DND-41 (cell line): ENCODE measurements at regions not wholly inside any gene's neighbourhood (a gene's known extent, or its start where the extent isn't known, plus 50 kb on each side); places are given as distances from the start of the nearest gene placed in this dataset.
"Not testable (repeated sequence)": the region's sequence is repeated elsewhere in the genome, so short reads cannot be mapped to it uniquely, and the experiment has no call there.

Experiments
- ATAC-seq: fragments of 200-7000 bp; cut with Tn5 transposase; 3 replicates; pipeline ENCODE4 v1.9.1; 2021; ENCODE audit warnings: low read depth; ENCODE audit not compliant: insufficient read depth
- DNase-seq: peaks from one replicate; pipeline ENCODE4 v3.0.0-alpha.2; 2020
- H2AFZ ChIP-seq: 2 replicates; pipeline ENCODE4 v1.6.0; 2012; ENCODE audit warnings: low read depth, low read length
- H3K27ac ChIP-seq: 2 replicates; pipeline ENCODE4 v1.5.1; 2012; ENCODE audit warnings: low read length, inconsistent platforms
- H3K27me3 ChIP-seq: fragments of 200-600 bp; sonication (generic); 2 replicates; pipeline ENCODE4 v1.6.0; 2012; ENCODE audit warnings: low read length, mild to moderate bottlenecking, inconsistent platforms; ENCODE audit not compliant: insufficient read depth, poor library complexity
- H3K36me3 ChIP-seq: 2 replicates; pipeline ENCODE4 v1.5.1; 2012; ENCODE audit warnings: low read length, inconsistent platforms; ENCODE audit not compliant: insufficient read depth
- H3K4me1 ChIP-seq: 2 replicates; pipeline ENCODE4 v1.5.1; 2012; ENCODE audit warnings: mild to moderate bottlenecking, low read length; ENCODE audit not compliant: insufficient read depth
- H3K4me2 ChIP-seq: 2 replicates; pipeline ENCODE4 v1.6.0; 2012; ENCODE audit warnings: mild to moderate bottlenecking, moderate library complexity, low read length, inconsistent platforms; ENCODE audit not compliant: insufficient read depth
- H3K4me3 ChIP-seq, 2 experiments: fragments of 200-600 bp in 1 of 2; shearing (Covaris generic) in 1 of 2; 2 replicates each; pipeline ENCODE4 v1.5.1; 2012 to 2016; ENCODE audit warnings: inconsistent platforms in 2 of 2, low read length in 2 of 2, mild to moderate bottlenecking in 2 of 2, low read depth in 1 of 2, moderate library complexity in 1 of 2
- H3K79me2 ChIP-seq: 2 replicates; pipeline ENCODE4 v1.6.0; 2012; ENCODE audit warnings: low read length, inconsistent platforms; ENCODE audit not compliant: insufficient read depth
- H3K9ac ChIP-seq: 2 replicates; pipeline ENCODE4 v1.6.0; 2012; ENCODE audit warnings: low read depth, mild to moderate bottlenecking, inconsistent platforms, low read length, moderate library complexity
- H3K9me3 ChIP-seq: 2 replicates; pipeline ENCODE4 v1.5.1; 2012; ENCODE audit warnings: low read length, moderate library complexity, mild to moderate bottlenecking, inconsistent platforms; ENCODE audit not compliant: insufficient read depth, severe bottlenecking
- H4K20me1 ChIP-seq: 2 replicates; pipeline ENCODE4 v1.6.0; 2012; ENCODE audit warnings: low read length; ENCODE audit not compliant: insufficient read depth
- EZH2 ChIP-seq: IDR thresholded peaks from 3 replicates; pipeline ENCODE4 v1.6.1; 2012; ENCODE audit warnings: borderline replicate concordance, low read depth, mild to moderate bottlenecking, moderate library complexity, low read length, inconsistent platforms; ENCODE audit not compliant: severe bottlenecking
- TF ChIP-seq, protein P1 (sequence below): IDR thresholded peaks from 2 replicates; pipeline ENCODE4 v1.5.1; 2012; ENCODE audit warnings: borderline replicate concordance, low read length, moderate library complexity, mild to moderate bottlenecking; ENCODE audit not compliant: poor library complexity, severe bottlenecking; ENCODE audit errors: extremely low read depth

DNA sequence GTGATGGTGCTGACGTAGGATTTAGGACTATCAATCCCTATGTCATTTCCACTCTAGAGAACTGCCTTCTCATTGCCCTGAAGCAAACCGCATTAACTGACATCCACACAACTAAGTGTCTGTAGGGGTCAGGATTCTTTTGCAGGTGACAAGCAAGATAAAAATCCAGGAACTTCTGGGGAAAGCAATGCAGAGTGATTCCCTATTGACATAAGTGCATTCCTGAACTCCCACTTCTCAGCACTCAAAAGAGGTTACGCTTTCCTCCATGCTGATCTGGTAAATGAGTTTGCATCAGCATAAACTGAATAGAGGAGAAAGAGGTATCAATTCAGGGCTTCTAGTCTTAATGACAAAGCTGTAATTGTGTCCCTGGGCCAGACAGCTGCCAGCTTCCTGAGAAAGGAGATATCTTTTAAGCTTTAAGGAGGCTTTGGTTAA is 224.6 kb upstream of the ISX start:
- Histone ChIP-seq H3K9ac (no peak overlapping the region), H3K27ac (no peak overlapping the region), H2AFZ (no peak overlapping the region), H4K20me1 (no peaks in the 10 kb centered on the region), H3K36me3 (no peaks in the 10 kb centered on the region), H3K4me3 (no peak overlapping the region), H3K79me2 (no peaks in the 10 kb centered on the region), H3K4me2 (no peak overlapping the region), H3K27me3 (no peaks in the 10 kb centered on the region), H3K9me3 (no peaks in the 10 kb centered on the region), H3K4me1 (no peaks in the 10 kb centered on the region)
- DNase-seq (no peak), ATAC-seq (no peak)
- TF ChIP-seq, protein P1, sequence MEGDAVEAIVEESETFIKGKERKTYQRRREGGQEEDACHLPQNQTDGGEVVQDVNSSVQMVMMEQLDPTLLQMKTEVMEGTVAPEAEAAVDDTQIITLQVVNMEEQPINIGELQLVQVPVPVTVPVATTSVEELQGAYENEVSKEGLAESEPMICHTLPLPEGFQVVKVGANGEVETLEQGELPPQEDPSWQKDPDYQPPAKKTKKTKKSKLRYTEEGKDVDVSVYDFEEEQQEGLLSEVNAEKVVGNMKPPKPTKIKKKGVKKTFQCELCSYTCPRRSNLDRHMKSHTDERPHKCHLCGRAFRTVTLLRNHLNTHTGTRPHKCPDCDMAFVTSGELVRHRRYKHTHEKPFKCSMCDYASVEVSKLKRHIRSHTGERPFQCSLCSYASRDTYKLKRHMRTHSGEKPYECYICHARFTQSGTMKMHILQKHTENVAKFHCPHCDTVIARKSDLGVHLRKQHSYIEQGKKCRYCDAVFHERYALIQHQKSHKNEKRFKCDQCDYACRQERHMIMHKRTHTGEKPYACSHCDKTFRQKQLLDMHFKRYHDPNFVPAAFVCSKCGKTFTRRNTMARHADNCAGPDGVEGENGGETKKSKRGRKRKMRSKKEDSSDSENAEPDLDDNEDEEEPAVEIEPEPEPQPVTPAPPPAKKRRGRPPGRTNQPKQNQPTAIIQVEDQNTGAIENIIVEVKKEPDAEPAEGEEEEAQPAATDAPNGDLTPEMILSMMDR = no peak
- no peak for TF ChIP-seq EZH2

DNA sequence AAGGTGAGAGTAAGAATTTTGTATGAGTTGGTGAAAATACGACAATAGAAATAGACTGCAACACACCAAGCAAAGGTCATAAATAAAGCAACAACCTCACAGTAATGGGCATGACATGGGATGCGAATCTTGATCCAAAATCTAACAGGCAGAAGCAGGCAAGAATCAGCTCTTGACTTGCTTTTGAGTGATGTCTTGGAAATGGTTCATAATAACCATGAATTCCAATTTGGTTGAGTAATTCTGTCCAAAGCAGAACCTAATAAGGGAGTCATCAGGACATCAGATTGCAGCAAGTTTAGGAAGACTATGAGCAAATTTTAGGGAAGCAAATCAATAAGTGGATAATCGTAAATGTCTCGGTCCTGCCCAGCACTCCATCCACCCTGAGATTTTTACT is 224.0 kb upstream of the ISX start:
- H3K9ac ChIP-seq = no peak overlapping the region
- no peaks in the 10 kb centered on the region for H3K36me3 ChIP-seq
- H3K27ac ChIP-seq = no peak overlapping the region
- H3K79me2 ChIP-seq = no peaks in the 10 kb centered on the region
- H3K27me3 ChIP-seq = no peaks in the 10 kb centered on the region
- no peak overlapping the region for H3K4me2 ChIP-seq
- DNase-seq = no peak
- TF ChIP-seq EZH2 = no peak
- TF ChIP-seq, protein P1 = no peak
- no peak overlapping the region for H2AFZ ChIP-seq
- H3K9me3 ChIP-seq = no peaks in the 10 kb centered on the region
- ATAC-seq = no peak
- H3K4me3 ChIP-seq = no peak overlapping the region
- no peaks in the 10 kb centered on the region for H4K20me1 ChIP-seq
- no peaks in the 10 kb centered on the region for H3K4me1 ChIP-seq

DNA sequence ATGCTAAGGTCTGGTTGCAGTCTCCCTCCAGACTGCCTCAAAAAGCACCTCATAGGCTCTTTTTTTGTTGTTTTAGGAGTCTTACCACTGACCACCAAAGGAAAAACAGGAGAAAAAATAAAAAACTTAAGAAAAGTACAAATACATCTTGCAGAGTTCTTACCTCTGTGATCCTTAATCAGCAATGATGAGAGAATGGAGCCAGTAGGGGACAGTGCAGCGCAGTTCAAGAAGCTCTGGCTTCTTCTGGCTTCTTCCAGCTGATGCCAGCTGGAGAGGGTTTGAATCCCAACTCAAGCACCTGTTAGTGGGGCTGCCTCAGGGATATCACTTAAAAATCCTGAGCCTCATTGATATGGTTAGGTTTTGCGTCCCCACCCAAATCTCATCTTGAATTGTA is 223.3 kb upstream of the ISX start:
- H3K9ac ChIP-seq = no peak overlapping the region
- no peak overlapping the region for H3K27ac ChIP-seq
- H3K36me3 ChIP-seq = no peaks in the 10 kb centered on the region
- ATAC-seq (no peak), DNase-seq (no peak)
- no peaks in the 10 kb centered on the region for H3K4me1 ChIP-seq
- H3K9me3 ChIP-seq = no peaks in the 10 kb centered on the region
- no peak overlapping the region for H3K4me3 ChIP-seq
- no peaks in the 10 kb centered on the region for H3K27me3 ChIP-seq
- H2AFZ ChIP-seq = no peak overlapping the region
- TF ChIP-seq EZH2 = no peak
- TF ChIP-seq, protein P1 = peak; percentile 8
- no peaks in the 10 kb centered on the region for H3K79me2 ChIP-seq
- H4K20me1 ChIP-seq = no peaks in the 10 kb centered on the region
- no peak overlapping the region for H3K4me2 ChIP-seq

DNA sequence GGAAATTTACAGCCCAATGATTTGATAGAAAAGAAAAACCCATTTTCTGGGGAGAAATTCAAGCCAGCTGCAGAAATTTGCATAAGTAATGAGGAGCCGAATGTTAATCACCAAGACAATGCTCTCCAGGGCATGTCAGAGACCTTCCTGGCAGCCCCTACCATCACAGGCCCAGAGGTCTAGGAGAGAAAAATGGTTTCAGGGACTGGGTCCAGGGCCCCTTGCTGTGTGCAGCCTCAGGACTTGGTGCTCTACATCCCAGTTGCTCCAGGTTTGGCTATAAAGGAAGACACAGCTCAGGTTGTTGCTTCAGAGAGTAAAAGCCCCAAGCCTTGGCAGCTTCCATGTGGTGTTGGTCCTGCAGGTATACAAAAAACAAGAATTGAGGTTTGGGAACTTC is 222.2 kb upstream of the ISX start:
- H3K4me2 ChIP-seq, H3K27me3 ChIP-seq, H3K79me2 ChIP-seq, H4K20me1 ChIP-seq, H3K4me1 ChIP-seq, DNase-seq, H3K27ac ChIP-seq, H3K9me3 ChIP-seq, H3K4me3 ChIP-seq, ATAC-seq, H2AFZ ChIP-seq, H3K9ac ChIP-seq, H3K36me3 ChIP-seq: not testable (repeated sequence)
